ENCODE measurements at regions not wholly inside any gene's neighbourhood (a gene's known extent, or its start where the extent isn't known, plus 50 kb on each side); places are given as distances from the start of the nearest gene placed in this dataset.

GRCh38 chr16:86806838-86807351 is 228.5 kb downstream of the FOXL1 start:
- DNase-seq (no peak), ATAC-seq (replicated peaks in 1 of 2) (no peak)
- Mint-ChIP-seq H3K4me3 (no peak overlapping the region), H3K9me3 (no peaks in the 10 kb centered on the region), H3K27ac (no peak overlapping the region), H3K4me1 (ENCODE audit: low read depth) (no peaks in the 10 kb centered on the region), H3K27me3 (ENCODE audit: low read depth) (peaks cover 29% of the 10 kb centered on the region), H3K36me3 (ENCODE audit: insufficient read depth in 2 of 2) (no peaks in the 10 kb centered on the region)

DNA sequence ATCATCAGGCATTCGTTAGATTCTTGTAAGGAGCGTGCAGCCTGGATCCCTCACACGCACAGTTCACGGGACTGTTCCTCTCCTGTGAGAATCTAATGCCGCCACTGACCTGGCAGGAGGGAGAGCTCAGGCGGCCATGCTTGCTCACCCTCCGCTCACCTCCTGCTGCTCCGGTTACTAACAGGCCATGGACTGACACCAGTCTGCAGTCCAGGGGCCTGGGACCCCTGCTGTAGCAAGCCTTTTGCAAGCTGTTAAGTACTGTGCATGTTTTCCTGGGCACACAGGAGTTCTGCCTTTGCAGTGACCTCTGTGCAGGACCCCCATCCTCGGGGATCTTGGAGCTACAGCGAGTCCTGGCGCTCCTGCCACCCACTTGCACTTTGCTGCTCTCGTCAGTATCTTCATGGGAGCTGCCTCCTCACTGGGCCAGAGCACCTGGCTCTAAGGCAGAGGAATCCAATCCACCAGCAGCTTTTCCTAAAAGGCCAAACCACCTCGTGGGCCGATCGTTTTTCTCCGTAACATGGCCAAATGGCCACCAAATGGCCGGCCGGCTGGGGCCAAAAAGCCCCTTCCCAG is 230.6 kb downstream of the FOXL1 start:
- H3K27me3 Mint-ChIP-seq (ENCODE audit: low read depth), result peaks cover 27% of the 10 kb centered on the region

GRCh38 chr16:86809458-86809955 is 231.2 kb downstream of the FOXL1 start:
- Mint-ChIP-seq H3K27ac (no peak overlapping the region), H3K4me3 (no peak overlapping the region), H3K9me3 (no peaks in the 10 kb centered on the region), H3K36me3 (ENCODE audit: insufficient read depth in 2 of 2) (no peaks in the 10 kb centered on the region), H3K27me3 (ENCODE audit: low read depth) (peaks cover 22% of the 10 kb centered on the region), H3K4me1 (ENCODE audit: low read depth) (no peaks in the 10 kb centered on the region)
- DNase-seq, result no peak
- no peak for ATAC-seq (replicated peaks in 1 of 2)

More for the DNA sequence above, 230.6 kb downstream of the FOXL1 start:
- DNase-seq (no peak), ATAC-seq (replicated peaks in 1 of 2) (no peak)
- no peaks in the 10 kb centered on the region for H3K9me3 Mint-ChIP-seq
- H3K36me3 Mint-ChIP-seq (ENCODE audit: insufficient read depth in 2 of 2), result no peaks in the 10 kb centered on the region
- no peak overlapping the region for H3K4me3 Mint-ChIP-seq
- no peaks in the 10 kb centered on the region for H3K4me1 Mint-ChIP-seq (ENCODE audit: low read depth)
- H3K27ac Mint-ChIP-seq, result no peak overlapping the region

DNA sequence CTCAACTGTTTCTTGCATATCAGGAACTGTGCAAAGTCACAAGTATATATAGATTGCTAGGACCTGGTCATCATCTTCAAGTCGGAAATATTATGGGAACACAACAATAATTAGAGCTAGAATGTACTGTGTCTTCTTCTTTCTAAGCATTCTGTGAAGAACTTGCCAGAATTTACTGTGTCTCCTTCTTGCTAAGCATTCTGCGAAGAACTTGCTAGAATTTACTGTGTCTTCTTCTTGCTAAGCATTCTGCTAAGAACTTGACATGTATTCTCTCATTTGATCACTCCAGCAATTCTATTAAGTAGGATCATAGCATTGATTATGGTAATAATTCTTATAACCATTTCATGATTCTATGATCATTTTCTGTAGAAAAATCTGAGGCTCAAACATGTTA is 231.7 kb downstream of the FOXL1 start:
- DNase-seq, result no peak
- Mint-ChIP-seq H3K36me3 (ENCODE audit: insufficient read depth in 2 of 2) (no peaks in the 10 kb centered on the region), H3K4me1 (ENCODE audit: low read depth) (no peaks in the 10 kb centered on the region), H3K9me3 (no peaks in the 10 kb centered on the region), H3K27ac (no peak overlapping the region), H3K27me3 (ENCODE audit: low read depth) (peaks cover 18% of the 10 kb centered on the region), H3K4me3 (no peak overlapping the region)
- no peak for ATAC-seq (replicated peaks in 1 of 2)

DNA sequence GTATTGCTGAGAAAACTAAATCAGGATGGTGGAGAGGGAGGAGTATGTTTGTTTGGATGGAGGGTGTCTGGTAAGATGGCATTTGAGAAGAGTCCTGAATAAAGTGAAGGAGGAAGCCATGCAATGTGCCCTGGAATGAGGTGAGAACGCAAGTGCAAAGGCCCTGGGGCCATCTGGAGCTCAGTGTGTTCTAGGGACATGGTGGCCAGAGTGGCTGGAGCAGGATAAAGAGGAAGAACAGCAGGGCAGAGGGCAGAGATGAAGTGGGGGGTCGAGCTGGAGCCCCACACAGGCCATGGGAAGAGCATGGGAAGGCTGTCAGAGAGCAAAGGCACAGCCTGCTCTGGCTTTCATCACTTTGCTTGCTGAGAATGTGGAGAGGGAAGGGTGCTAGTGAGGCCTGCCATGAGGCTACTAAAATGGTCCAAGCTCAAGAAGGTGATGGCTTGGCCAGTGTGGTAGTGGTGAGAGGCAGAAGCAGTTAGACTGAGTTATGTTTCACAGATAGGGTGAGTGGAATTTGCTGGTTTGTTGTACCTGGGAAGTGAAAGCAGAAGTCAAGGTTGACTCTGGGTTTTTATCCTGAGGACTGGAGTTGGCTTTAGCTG is 234.1 kb downstream of the FOXL1 start:
- ATAC-seq (replicated peaks in 1 of 2) (no peak), DNase-seq (no peak)
- Mint-ChIP-seq H3K9me3 (no peaks in the 10 kb centered on the region), H3K4me3 (no peak overlapping the region), H3K27me3 (ENCODE audit: low read depth) (peaks cover 7% of the 10 kb centered on the region), H3K4me1 (ENCODE audit: low read depth) (no peaks in the 10 kb centered on the region), H3K36me3 (ENCODE audit: insufficient read depth in 2 of 2) (no peaks in the 10 kb centered on the region), H3K27ac (no peak overlapping the region)

DNA sequence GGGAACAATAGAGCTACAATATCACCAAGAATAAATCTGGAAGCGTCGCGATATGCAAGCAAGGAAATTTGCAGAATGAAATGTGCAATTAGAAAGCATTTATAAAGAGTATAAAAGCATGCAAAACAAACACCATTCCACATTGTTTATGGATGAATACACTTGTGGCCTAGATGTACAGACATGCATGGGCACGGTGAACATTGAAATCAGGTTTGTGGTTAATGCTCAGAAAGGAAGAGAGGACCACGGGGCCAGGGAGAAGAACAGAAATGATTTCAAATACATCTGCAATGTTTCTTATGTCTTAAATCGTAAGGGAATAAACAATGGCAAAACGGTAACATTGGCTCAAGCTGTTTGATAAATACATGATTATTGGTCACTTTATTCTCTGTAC is 235.9 kb downstream of the FOXL1 start:
- Mint-ChIP-seq H3K4me1 (ENCODE audit: low read depth) (no peaks in the 10 kb centered on the region), H3K9me3 (no peaks in the 10 kb centered on the region), H3K27me3 (ENCODE audit: low read depth) (peaks cover 13% of the 10 kb centered on the region), H3K27ac (no peak overlapping the region), H3K4me3 (no peak overlapping the region), H3K36me3 (ENCODE audit: insufficient read depth in 2 of 2) (no peaks in the 10 kb centered on the region)
- ATAC-seq (replicated peaks in 1 of 2), result no peak
- DNase-seq, result no peak

GRCh38 chr16:86816930-86817625 is 238.7 kb downstream of the FOXL1 start:
- H3K27me3 Mint-ChIP-seq (ENCODE audit: low read depth), result peaks cover 19% of the 10 kb centered on the region
- no peaks in the 10 kb centered on the region for H3K9me3 Mint-ChIP-seq
- DNase-seq, result no peak
- no peaks in the 10 kb centered on the region for H3K36me3 Mint-ChIP-seq (ENCODE audit: insufficient read depth in 2 of 2)
- no peak for ATAC-seq (replicated peaks in 1 of 2)
- H3K27ac Mint-ChIP-seq, result no peak overlapping the region
- no peaks in the 10 kb centered on the region for H3K4me1 Mint-ChIP-seq (ENCODE audit: low read depth)
- no peak overlapping the region for H3K4me3 Mint-ChIP-seq

- no peak for DNase-seq
- Mint-ChIP-seq H3K9me3 (no peaks in the 10 kb centered on the region), H3K27me3 (ENCODE audit: low read depth) (peaks cover 19% of the 10 kb centered on the region), H3K36me3 (ENCODE audit: insufficient read depth in 2 of 2) (no peaks in the 10 kb centered on the region), H3K27ac (no peak overlapping the region), H3K4me3 (no peak overlapping the region), H3K4me1 (ENCODE audit: low read depth) (no peaks in the 10 kb centered on the region)
- no peak for ATAC-seq (replicated peaks in 1 of 2)
Observed at GRCh38 chr16:86818671-86819532, 240.6 kb downstream of the FOXL1 start.

DNA sequence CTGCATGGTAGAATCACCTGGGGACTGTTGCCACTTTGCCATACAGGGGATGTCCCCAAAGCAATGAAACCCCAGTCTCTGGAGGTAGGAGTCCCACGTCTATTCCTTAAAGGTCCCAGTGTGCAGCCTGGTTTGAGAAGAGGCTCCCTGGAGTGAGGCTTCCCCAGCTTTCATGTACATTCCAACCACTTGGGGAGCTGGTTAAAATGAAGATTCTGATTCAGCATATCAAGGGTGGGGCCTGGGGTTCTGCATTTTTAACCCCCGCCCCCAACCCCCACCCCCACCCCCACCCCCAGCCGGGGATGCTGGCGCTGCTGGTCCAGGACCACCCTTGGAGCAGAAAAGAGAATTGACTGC is 241.2 kb downstream of the FOXL1 start:
- Mint-ChIP-seq H3K36me3 (ENCODE audit: insufficient read depth in 2 of 2) (no peaks in the 10 kb centered on the region), H3K9me3 (no peaks in the 10 kb centered on the region), H3K4me3 (no peak overlapping the region), H3K4me1 (ENCODE audit: low read depth) (no peaks in the 10 kb centered on the region), H3K27ac (no peak overlapping the region), H3K27me3 (ENCODE audit: low read depth) (peaks cover 19% of the 10 kb centered on the region)
- DNase-seq, result no peak
- ATAC-seq (replicated peaks in 1 of 2), result no peak

DNA sequence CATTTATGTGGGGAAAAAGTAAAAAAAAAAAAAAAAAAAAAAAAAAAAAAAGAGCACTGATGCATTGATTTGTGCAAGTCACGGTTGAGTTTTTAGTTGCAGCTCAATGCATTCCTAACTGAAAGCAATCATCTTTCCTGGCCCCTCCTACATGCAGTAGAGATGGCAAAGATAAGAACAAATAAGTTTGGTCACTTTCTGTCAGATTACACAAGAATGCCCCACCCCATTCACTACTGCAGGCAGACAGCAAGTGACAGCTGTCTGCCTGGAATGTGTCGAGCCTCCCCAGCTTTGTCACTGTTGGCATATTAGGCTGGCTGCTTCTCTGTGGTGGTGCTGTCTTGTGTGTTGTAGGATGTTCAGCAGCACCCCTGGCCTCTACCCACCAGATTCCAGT is 243.5 kb downstream of the FOXL1 start:
- ATAC-seq (replicated peaks in 1 of 2), result no peak

GRCh38 chr16:86823125-86823524 is 244.8 kb downstream of the FOXL1 start:
- Mint-ChIP-seq H3K4me3 (no peak overlapping the region), H3K4me1 (ENCODE audit: low read depth) (no peaks in the 10 kb centered on the region), H3K36me3 (ENCODE audit: insufficient read depth in 2 of 2) (no peaks in the 10 kb centered on the region), H3K9me3 (no peaks in the 10 kb centered on the region), H3K27me3 (ENCODE audit: low read depth) (peaks cover 43% of the 10 kb centered on the region), H3K27ac (no peak overlapping the region)
- ATAC-seq (replicated peaks in 1 of 2), result no peak
- no peak for DNase-seq

More for the DNA sequence above, 243.5 kb downstream of the FOXL1 start:
- Mint-ChIP-seq H3K4me3 (no peak overlapping the region), H3K4me1 (ENCODE audit: low read depth) (no peaks in the 10 kb centered on the region), H3K36me3 (ENCODE audit: insufficient read depth in 2 of 2) (no peaks in the 10 kb centered on the region), H3K27me3 (ENCODE audit: low read depth) (peaks cover 35% of the 10 kb centered on the region), H3K27ac (no peak overlapping the region), H3K9me3 (no peaks in the 10 kb centered on the region)
- no peak for DNase-seq

GRCh38 chr16:86823888-86824671 is 245.7 kb downstream of the FOXL1 start:
- Mint-ChIP-seq H3K27ac (no peak overlapping the region), H3K36me3 (ENCODE audit: insufficient read depth in 2 of 2) (no peaks in the 10 kb centered on the region), H3K27me3 (ENCODE audit: low read depth) (peaks cover 33% of the 10 kb centered on the region), H3K4me1 (ENCODE audit: low read depth) (no peaks in the 10 kb centered on the region), H3K9me3 (no peaks in the 10 kb centered on the region), H3K4me3 (no peak overlapping the region)
- no peak for ATAC-seq (replicated peaks in 1 of 2)
- DNase-seq, result no peak

Data from activated T-cell treated with anti-CD3 and anti-CD28 coated beads, Interleukin-2, amount 50 U/mL, for 72 hours (primary cell).